ENCODE measurements at regions not wholly inside any gene's neighbourhood (a gene's known extent, or its start where the extent isn't known, plus 50 kb on each side); places are given as distances from the start of the nearest gene placed in this dataset.

GRCh38 chr2:104425850-104426595, 427.9 kb upstream of the POU3F3 start:
- no peak for TF ChIP-seq GATA2 (IDR thresholded peaks at IDR 0.05; ENCODE audit: low read depth, low read length)
- no peak for TF ChIP-seq GATA3 (IDR thresholded peaks at IDR 0.05; ENCODE audit: low read depth, low read length)
